ENCODE measurements at regions not wholly inside any gene's neighbourhood (a gene's known extent, or its start where the extent isn't known, plus 50 kb on each side); places are given as distances from the start of the nearest gene placed in this dataset.

DNA sequence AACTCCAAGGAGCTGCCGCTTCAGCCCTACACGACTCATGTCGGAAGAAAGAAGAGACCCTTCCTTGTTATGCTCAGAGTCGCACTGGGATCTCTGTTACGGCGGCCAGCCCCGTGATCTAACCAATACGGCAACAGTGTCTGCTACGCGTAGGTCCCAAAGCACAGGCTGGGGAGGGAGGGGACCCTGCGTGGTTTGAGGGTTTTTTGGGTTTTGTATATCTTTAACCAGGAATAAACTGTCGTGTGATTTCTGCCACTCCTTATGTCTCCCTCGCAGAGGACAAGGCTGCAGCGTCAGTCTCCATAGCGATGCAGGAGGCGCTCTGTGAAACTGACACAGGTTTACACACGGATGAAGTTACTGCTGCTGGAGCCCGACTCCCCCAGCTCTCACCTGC, 60.0 kb upstream of the DIO3 start:
- TF ChIP-seq, protein P1, sequence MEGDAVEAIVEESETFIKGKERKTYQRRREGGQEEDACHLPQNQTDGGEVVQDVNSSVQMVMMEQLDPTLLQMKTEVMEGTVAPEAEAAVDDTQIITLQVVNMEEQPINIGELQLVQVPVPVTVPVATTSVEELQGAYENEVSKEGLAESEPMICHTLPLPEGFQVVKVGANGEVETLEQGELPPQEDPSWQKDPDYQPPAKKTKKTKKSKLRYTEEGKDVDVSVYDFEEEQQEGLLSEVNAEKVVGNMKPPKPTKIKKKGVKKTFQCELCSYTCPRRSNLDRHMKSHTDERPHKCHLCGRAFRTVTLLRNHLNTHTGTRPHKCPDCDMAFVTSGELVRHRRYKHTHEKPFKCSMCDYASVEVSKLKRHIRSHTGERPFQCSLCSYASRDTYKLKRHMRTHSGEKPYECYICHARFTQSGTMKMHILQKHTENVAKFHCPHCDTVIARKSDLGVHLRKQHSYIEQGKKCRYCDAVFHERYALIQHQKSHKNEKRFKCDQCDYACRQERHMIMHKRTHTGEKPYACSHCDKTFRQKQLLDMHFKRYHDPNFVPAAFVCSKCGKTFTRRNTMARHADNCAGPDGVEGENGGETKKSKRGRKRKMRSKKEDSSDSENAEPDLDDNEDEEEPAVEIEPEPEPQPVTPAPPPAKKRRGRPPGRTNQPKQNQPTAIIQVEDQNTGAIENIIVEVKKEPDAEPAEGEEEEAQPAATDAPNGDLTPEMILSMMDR (conservative IDR thresholded peaks at IDR 0.05): no peak
- TF ChIP-seq ZFX (IDR thresholded peaks at IDR 0.05): no peak
